ENCODE measurements at regions not wholly inside any gene's neighbourhood (a gene's known extent, or its start where the extent isn't known, plus 50 kb on each side); places are given as distances from the start of the nearest gene placed in this dataset.

- no peak for TF ChIP-seq CTCF (conservative IDR thresholded peaks at IDR 0.05; ENCODE audit: low read depth, low read length)
- no peak for DNase-seq (ENCODE audit: low read depth)
- H3K4me3 ChIP-seq (ENCODE audit: low read length), result no peak overlapping the region
Measured at GRCh38 chr7:53684693-53685092, 649.3 kb downstream of the POM121L12 start.

GRCh38 chr7:53690411-53690810 lies 655.0 kb downstream of the POM121L12 start:
- no peak for DNase-seq (ENCODE audit: low read depth)
- TF ChIP-seq CTCF (conservative IDR thresholded peaks at IDR 0.05; ENCODE audit: low read depth, low read length), result no peak
- H3K4me3 ChIP-seq (ENCODE audit: low read length), result no peak overlapping the region

- DNase-seq (ENCODE audit: low read depth), result no peak
- no peak for TF ChIP-seq CTCF (conservative IDR thresholded peaks at IDR 0.05; ENCODE audit: low read depth, low read length)
- H3K4me3 ChIP-seq (ENCODE audit: low read length), result no peak overlapping the region
Measured at GRCh38 chr7:53697913-53698312, 662.5 kb downstream of the POM121L12 start.

GRCh38 chr7:53699215-53699837 lies 663.9 kb downstream of the POM121L12 start:
- no peak for TF ChIP-seq CTCF (conservative IDR thresholded peaks at IDR 0.05; ENCODE audit: low read depth, low read length)
- DNase-seq (ENCODE audit: low read depth), result no peak
- no peak overlapping the region for H3K4me3 ChIP-seq (ENCODE audit: low read length)

- no peak for TF ChIP-seq CTCF (conservative IDR thresholded peaks at IDR 0.05; ENCODE audit: low read depth, low read length)
- no peak overlapping the region for H3K4me3 ChIP-seq (ENCODE audit: low read length)
- DNase-seq (ENCODE audit: low read depth), result no peak
Measured at GRCh38 chr7:53719122-53719521, 683.7 kb downstream of the POM121L12 start.

GRCh38 chr7:53740971-53741370 lies 705.5 kb downstream of the POM121L12 start:
- no peak for DNase-seq (ENCODE audit: low read depth)
- TF ChIP-seq CTCF (conservative IDR thresholded peaks at IDR 0.05; ENCODE audit: low read depth, low read length), result no peak
- H3K4me3 ChIP-seq (ENCODE audit: low read length), result no peak overlapping the region

GRCh38 chr7:53743697-53744402 lies 708.4 kb downstream of the POM121L12 start:
- no peak for DNase-seq (ENCODE audit: low read depth)
- no peak for TF ChIP-seq CTCF (conservative IDR thresholded peaks at IDR 0.05; ENCODE audit: low read depth, low read length)
- no peak overlapping the region for H3K4me3 ChIP-seq (ENCODE audit: low read length)

Measured in retinal pigment epithelial cell (primary cell).